C4-2B (cell line): ENCODE measurements at regions not wholly inside any gene's neighbourhood (a gene's known extent, or its start where the extent isn't known, plus 50 kb on each side); places are given as distances from the start of the nearest gene placed in this dataset.

Experiments used
- H3K27ac ChIP-seq: fragments of 450-650 bp; 2 replicates; pipeline ENCODE4 v1.5.1; 2017
- ZFX ChIP-seq: fragments of 450-650 bp; IDR thresholded peaks from 2 replicates; pipeline ENCODE4 v1.6.1; 2017
- TF ChIP-seq, protein P1 (sequence below): fragments of 450-650 bp; conservative IDR thresholded peaks from 2 replicates; pipeline ENCODE4 v1.5.1; 2017; ENCODE audit warnings: mild to moderate bottlenecking

DNA sequence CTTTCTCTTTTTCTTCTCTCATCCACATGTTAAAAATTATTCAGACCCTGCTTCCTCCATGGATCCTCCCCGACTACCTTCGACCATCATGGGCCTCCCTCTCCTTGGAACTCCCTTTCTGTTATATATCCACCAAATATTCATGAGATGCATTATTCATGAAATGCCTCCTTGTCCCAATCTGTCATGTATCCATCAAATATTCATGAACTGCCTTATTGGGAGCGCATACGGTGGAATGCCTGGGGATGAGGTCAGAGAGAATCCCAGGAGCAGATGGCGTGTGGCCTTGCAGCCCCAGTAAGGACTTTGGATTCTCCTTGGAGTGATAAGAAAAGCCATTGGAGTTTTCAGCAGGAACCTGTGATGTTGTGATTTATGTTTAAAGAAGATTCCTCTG is 97.0 kb downstream of the NRN1 start:
- TF ChIP-seq, protein P1, sequence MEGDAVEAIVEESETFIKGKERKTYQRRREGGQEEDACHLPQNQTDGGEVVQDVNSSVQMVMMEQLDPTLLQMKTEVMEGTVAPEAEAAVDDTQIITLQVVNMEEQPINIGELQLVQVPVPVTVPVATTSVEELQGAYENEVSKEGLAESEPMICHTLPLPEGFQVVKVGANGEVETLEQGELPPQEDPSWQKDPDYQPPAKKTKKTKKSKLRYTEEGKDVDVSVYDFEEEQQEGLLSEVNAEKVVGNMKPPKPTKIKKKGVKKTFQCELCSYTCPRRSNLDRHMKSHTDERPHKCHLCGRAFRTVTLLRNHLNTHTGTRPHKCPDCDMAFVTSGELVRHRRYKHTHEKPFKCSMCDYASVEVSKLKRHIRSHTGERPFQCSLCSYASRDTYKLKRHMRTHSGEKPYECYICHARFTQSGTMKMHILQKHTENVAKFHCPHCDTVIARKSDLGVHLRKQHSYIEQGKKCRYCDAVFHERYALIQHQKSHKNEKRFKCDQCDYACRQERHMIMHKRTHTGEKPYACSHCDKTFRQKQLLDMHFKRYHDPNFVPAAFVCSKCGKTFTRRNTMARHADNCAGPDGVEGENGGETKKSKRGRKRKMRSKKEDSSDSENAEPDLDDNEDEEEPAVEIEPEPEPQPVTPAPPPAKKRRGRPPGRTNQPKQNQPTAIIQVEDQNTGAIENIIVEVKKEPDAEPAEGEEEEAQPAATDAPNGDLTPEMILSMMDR = no peak
- no peak for TF ChIP-seq ZFX
- H3K27ac ChIP-seq = no peak overlapping the region

DNA sequence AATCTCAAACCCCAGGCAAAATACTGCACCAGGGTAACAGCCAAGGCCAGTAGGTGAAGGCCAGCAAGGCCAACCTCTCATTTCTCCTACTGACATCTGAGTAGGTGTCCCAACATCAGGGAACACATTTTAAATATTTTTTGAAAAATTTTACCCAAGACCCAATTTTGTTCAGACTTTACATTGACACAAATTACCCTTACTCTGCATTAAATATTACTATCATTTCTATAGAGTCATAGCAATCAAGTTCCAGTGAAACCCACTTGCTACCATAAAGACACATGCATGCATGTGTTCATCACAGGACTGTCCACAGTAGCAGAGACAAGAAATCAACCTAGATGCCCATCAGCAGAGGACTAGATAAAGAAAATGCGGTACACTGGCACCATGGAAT is 99.9 kb downstream of the NRN1 start:
- no peak overlapping the region for H3K27ac ChIP-seq
- no peak for TF ChIP-seq ZFX
- TF ChIP-seq, protein P1 = no peak

DNA sequence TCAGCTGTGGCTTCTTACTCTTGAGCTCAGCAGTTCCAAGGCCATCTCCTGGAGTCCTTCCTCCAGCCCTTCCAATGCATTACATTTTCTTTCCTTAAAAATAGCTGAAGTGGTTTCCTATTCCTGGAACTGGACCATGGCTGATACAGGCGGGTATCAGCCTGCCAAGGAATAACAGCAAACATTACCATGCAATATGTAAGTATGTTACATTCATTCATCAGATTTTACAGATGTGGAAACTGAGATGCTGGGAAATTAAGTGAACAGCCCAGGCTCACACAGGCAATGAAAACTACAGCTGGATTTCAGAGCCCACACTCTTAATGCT is 100.4 kb downstream of the NRN1 start:
- no peak overlapping the region for H3K27ac ChIP-seq
- no peak for TF ChIP-seq ZFX
- TF ChIP-seq, protein P1 = no peak

DNA sequence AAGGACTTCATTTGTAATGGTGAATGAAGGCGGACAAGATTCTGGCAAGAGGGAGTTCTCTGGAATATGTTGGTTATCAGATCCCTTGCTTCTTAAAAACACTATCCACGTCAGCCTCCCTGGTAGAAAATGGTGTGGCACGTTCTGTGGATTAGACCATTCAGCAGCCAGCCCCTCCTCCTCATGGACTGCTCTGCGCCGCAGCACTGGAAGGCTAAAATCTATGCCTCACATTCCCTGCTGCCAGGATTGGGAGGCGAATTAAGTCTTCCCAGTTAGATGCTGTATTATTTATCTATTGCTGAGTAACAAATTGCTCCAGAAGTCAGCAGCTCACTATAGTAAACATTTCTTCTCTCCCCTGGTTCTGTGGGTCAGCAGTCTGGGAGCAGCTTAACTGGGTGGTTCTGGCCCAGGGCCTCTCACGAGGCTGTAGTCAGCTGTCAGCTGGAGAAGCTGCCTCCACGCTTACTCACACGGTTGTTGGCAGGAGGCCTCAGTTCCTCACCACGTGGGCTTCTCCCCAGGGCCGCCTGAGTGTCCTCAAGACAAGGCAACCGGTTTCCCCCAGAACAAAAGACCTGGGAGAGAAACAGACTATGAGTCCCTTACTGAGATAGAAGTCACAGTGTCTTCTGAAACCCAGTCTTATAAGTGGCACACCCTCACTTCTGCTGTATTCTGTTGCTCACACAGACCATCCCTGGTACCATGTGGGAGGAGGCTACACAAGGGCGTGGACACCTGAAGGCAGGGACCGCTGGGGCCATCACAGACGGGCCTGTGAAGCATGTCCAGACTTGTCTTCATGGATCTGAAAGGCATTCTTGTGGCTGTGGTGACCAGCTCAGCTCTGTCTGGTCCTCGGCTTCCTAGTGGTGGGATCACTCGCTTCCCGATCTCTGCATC is 101.0 kb downstream of the NRN1 start:
- TF ChIP-seq, protein P1 = no peak
- no peak for TF ChIP-seq ZFX
- no peak overlapping the region for H3K27ac ChIP-seq

DNA sequence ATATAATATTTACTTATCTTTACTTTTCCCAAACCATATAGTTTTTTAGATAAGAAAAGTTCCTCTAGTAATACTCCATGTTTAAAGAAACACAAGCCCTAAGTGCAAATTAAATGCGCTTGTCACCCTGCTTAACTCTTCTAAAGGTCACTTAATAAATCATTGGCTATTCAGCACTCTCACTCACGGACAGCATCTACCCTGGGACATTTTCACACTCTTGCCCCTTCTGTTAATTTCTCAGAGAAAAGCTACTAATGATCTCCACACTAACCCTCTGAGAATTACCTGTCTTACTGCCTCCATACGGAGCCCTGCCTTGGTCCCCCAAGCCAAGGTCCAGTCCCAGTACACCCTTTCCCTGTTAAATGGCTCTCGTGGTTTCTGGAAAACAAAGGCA is 102.2 kb downstream of the NRN1 start:
- TF ChIP-seq ZFX = no peak
- TF ChIP-seq, protein P1 = no peak
- no peak overlapping the region for H3K27ac ChIP-seq

DNA sequence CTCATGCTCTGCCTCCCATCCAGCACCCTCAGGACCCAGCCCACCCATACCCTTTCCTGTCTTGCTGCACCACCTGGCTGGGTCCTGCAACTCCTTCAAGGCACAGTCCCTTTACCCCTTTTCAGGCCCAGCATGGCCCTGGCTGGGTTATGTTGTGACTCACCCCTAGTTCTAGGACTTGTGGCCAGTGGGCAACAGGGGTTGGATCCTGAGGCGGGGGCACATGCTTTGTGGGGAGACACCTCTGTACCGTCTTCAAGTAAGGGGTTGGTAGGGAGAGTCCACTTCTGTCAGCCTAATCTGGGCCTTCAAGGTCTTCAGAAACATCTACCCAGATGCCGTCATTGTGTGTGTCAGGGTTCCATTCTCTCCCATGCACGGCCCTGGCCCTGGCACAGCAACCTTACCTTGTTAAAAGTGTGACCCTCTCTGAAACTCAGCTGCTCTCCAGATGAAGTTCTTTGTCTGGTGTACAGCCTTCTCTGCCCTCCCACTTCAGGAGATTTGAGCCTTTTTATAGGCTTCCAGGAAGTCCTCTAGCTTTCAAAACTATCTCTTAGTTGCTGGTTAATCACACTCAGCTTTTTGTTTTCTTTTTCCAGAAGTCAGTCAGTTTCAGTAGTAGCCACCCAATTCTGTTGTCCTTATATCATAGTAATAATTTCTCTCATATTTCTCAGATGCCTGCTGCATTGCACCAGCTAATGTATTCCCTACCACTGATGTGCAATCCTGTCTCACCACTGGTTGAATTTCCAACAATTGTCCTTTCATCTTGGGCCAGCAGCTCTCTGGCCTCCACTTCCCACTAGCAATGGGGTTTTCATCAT is 107.3 kb downstream of the NRN1 start:
- no peak overlapping the region for H3K27ac ChIP-seq
- TF ChIP-seq, protein P1 = no peak
- TF ChIP-seq ZFX = no peak

DNA sequence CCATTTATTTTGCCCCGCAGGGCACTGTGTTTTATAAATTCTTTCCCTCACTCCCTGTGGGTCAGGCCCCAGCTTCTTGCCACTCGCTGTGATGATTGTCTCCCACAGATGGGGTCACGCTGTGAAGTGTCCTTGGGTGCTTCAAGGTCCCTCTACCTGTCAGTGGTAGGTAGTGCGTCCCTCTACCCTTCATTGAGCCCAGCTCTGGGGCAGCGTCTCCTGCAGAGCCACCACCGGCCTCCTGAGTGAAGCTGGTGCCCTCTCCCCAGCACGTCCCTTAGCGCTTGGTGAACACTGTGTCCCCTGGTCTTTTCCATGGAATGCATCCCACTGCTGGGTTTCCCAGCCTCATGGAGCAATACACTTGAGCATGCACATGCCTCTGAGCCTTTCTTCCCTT is 108.2 kb downstream of the NRN1 start:
- TF ChIP-seq ZFX = no peak
- TF ChIP-seq, protein P1 = peak; percentile 8; the same call in 1 of the 2 replicates
- no peak overlapping the region for H3K27ac ChIP-seq
